A673 (cell line): ENCODE measurements at regions not wholly inside any gene's neighbourhood (a gene's known extent, or its start where the extent isn't known, plus 50 kb on each side); places are given as distances from the start of the nearest gene placed in this dataset.

Source experiments
- BruUV-seq: library from RNA; stranded (reverse); fragments of 400-500 nt; replicated peaks from 2 replicates; lab custom pipeline; 2021; lab: Mats Ljungman, UMichigan
- CTCF ChIA-PET: fragments of 300-600 bp; sonication (Branson Sonifier 250); formaldehyde crosslinking; loops from one replicate; lab custom pipeline; 2022; ENCODE audit warnings: antibody characterized with exemption; lab: Charles Lee
- POLR2A ChIA-PET: fragments of 300-600 bp; sonication (Branson Sonifier 250); formaldehyde crosslinking; loops from one replicate; lab custom pipeline; 2022; ENCODE audit warnings: antibody characterized with exemption; ENCODE audit not compliant: low non-redundant PET; lab: Charles Lee
- DNase-seq: peaks from one replicate; pipeline ENCODE4 v3.0.0-alpha.2; 2015; ENCODE audit warnings: low spot score
- H3K27ac ChIP-seq: fragments of 200-600 bp; sonication (generic); 2 replicates; pipeline ENCODE4 v1.5.1; 2016; ENCODE audit warnings: mixed run types, low read depth, mild to moderate bottlenecking, mixed read lengths, antibody characterized with exemption, low read length; ENCODE audit not compliant: poor library complexity, severe bottlenecking
- H3K27me3 ChIP-seq: fragments of 200-600 bp; sonication (generic); replicated peaks from 2 replicates; pipeline ENCODE4 v1.6.1; 2017; ENCODE audit warnings: mixed run types, low read depth, mild to moderate bottlenecking, mixed read lengths, antibody characterized with exemption, low read length; ENCODE audit not compliant: insufficient read depth, poor library complexity
- H3K36me3 ChIP-seq: fragments of 200-600 bp; sonication (generic); 2 replicates; pipeline ENCODE4 v1.6.1; 2016; ENCODE audit warnings: mixed run types, mild to moderate bottlenecking, mixed read lengths, antibody characterized with exemption, low read length; ENCODE audit not compliant: insufficient read depth, poor library complexity, severe bottlenecking
- H3K4me1 ChIP-seq: fragments of 200-600 bp; sonication (generic); 2 replicates; pipeline ENCODE4 v1.6.1; 2017; ENCODE audit warnings: mixed run types, mild to moderate bottlenecking, mixed read lengths, antibody characterized with exemption, low read length; ENCODE audit not compliant: insufficient read depth, poor library complexity, severe bottlenecking
- H3K4me3 ChIP-seq: fragments of 200-600 bp; sonication (generic); 2 replicates; pipeline ENCODE4 v1.5.1; 2016; ENCODE audit warnings: low read depth, mixed run types, mild to moderate bottlenecking, mixed read lengths, low read length; ENCODE audit not compliant: poor library complexity, severe bottlenecking
- H3K9me3 ChIP-seq: fragments of 200-600 bp; sonication (generic); 2 replicates; pipeline ENCODE4 v1.6.1; 2016; ENCODE audit warnings: mixed run types, low read depth, mild to moderate bottlenecking, mixed read lengths, antibody characterized with exemption, low read length; ENCODE audit not compliant: poor library complexity, severe bottlenecking
- EZH2 ChIP-seq: fragments of 200-600 bp; sonication (generic); IDR thresholded peaks from 2 replicates; pipeline ENCODE4 v1.6.1; 2017; ENCODE audit warnings: borderline replicate concordance, low read depth, mild to moderate bottlenecking, mixed read lengths, antibody characterized with exemption, low read length; ENCODE audit not compliant: poor library complexity, severe bottlenecking
- intact Hi-C: fragments of 100-400 bp; cut with micrococcal nuclease; formaldehyde crosslinking; loops from one replicate; pipeline ENCODE4 v1.10.0; 2022; ENCODE audit not compliant: unreplicated experiment
- TF ChIP-seq, protein P1 (sequence below): fragments of 300-800, 200-600 bp; sonication (generic); conservative IDR thresholded peaks from 2 replicates; pipeline ENCODE4 v1.5.1; 2017; ENCODE audit warnings: low read depth, mild to moderate bottlenecking, antibody characterized with exemption, low read length, moderate library complexity, mixed read lengths

- TF ChIP-seq, protein P1, sequence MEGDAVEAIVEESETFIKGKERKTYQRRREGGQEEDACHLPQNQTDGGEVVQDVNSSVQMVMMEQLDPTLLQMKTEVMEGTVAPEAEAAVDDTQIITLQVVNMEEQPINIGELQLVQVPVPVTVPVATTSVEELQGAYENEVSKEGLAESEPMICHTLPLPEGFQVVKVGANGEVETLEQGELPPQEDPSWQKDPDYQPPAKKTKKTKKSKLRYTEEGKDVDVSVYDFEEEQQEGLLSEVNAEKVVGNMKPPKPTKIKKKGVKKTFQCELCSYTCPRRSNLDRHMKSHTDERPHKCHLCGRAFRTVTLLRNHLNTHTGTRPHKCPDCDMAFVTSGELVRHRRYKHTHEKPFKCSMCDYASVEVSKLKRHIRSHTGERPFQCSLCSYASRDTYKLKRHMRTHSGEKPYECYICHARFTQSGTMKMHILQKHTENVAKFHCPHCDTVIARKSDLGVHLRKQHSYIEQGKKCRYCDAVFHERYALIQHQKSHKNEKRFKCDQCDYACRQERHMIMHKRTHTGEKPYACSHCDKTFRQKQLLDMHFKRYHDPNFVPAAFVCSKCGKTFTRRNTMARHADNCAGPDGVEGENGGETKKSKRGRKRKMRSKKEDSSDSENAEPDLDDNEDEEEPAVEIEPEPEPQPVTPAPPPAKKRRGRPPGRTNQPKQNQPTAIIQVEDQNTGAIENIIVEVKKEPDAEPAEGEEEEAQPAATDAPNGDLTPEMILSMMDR = no peak
- no peak for TF ChIP-seq EZH2
- Histone ChIP-seq H3K4me1 (peaks cover under 1% of the 10 kb centered on the region), H3K36me3 (no peaks in the 10 kb centered on the region), H3K27me3 (no peaks in the 10 kb centered on the region), H3K27ac (no peak overlapping the region), H3K9me3 (no peaks in the 10 kb centered on the region), H3K4me3 (no peak overlapping the region)
- intact Hi-C loops = no loop called here
- CTCF ChIA-PET = no interaction called here
- DNase-seq = no peak
- POLR2A ChIA-PET = no interaction called here
- no TSS peak for BruUV-seq
Measured at GRCh38 chr6:113208726-113209125, 648.4 kb upstream of the MARCKS start.

GRCh38 chr6:113209315-113209714 is 647.8 kb upstream of the MARCKS start:
- Histone ChIP-seq H3K27me3 (no peaks in the 10 kb centered on the region), H3K27ac (no peak overlapping the region), H3K9me3 (no peaks in the 10 kb centered on the region), H3K36me3 (no peaks in the 10 kb centered on the region), H3K4me3 (no peak overlapping the region), H3K4me1 (no peaks in the 10 kb centered on the region)
- no TSS peak for BruUV-seq
- ChIA-PET POLR2A (no interaction called here), CTCF (no interaction called here)
- DNase-seq = no peak
- intact Hi-C loops = no loop called here
- TF ChIP-seq, protein P1 = no peak
- TF ChIP-seq EZH2 = no peak

- intact Hi-C loops = no loop called here
- no peak overlapping the region for H3K4me3 ChIP-seq
- DNase-seq = no peak
- TF ChIP-seq EZH2 = no peak
- TF ChIP-seq, protein P1 = no peak
- H3K36me3 ChIP-seq = no peaks in the 10 kb centered on the region
- H3K9me3 ChIP-seq = no peaks in the 10 kb centered on the region
- ChIA-PET POLR2A (no interaction called here), CTCF (no interaction called here)
- H3K27ac ChIP-seq = no peak overlapping the region
- H3K4me1 ChIP-seq = no peaks in the 10 kb centered on the region
- no peaks in the 10 kb centered on the region for H3K27me3 ChIP-seq
- no TSS peak for BruUV-seq
Measured at GRCh38 chr6:113211170-113211569, 646.0 kb upstream of the MARCKS start.
